ENCODE measurements at regions not wholly inside any gene's neighbourhood (a gene's known extent, or its start where the extent isn't known, plus 50 kb on each side); places are given as distances from the start of the nearest gene placed in this dataset.

DNA sequence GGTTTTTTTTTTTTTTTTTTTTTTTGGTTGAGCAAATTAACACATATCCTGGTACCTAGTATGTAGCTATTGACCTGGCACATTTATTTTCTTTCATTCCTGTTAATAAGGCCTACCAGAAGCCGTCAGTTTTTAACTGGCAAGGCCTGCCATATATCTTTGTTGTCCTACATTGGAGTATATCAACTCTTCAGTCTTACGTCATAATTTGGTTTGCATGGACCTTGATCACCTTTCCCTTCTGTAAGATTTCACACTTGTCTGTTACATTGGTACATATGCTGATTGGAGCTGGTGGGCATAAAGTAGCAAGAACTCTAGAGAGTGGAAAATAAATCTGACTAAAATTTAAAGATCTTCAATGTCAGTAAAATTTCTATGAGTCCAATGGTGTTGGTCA lies 1658.0 kb downstream of the C4orf33 start:
- DNase-seq (ENCODE audit: low read depth, low spot score) (no peak), FAIRE-seq (no peak), ATAC-seq (no peak)
- no TSS peak for BruUV-seq (replicated peaks)
- TF ChIP-seq POU2F2 (IDR thresholded peaks at IDR 0.05; ENCODE audit: borderline replicate concordance, low read depth, low read length) (no peak), CREB1 (IDR thresholded peaks at IDR 0.05; ENCODE audit: low read depth) (no peak), IRF4 (IDR thresholded peaks at IDR 0.05; ENCODE audit: low read depth, low read length) (no peak), STAT1 (conservative IDR thresholded peaks at IDR 0.05) (no peak), ASH2L (IDR thresholded peaks at IDR 0.05; ENCODE audit: borderline replicate concordance, low read depth) (no peak), BACH1 (IDR thresholded peaks at IDR 0.05; ENCODE audit: borderline replicate concordance) (no peak), NR2F1 (conservative IDR thresholded peaks at IDR 0.05) (no peak), GABPA (IDR thresholded peaks at IDR 0.05; ENCODE audit: low read depth) (no peak)
- TF ChIP-seq, protein P1, sequence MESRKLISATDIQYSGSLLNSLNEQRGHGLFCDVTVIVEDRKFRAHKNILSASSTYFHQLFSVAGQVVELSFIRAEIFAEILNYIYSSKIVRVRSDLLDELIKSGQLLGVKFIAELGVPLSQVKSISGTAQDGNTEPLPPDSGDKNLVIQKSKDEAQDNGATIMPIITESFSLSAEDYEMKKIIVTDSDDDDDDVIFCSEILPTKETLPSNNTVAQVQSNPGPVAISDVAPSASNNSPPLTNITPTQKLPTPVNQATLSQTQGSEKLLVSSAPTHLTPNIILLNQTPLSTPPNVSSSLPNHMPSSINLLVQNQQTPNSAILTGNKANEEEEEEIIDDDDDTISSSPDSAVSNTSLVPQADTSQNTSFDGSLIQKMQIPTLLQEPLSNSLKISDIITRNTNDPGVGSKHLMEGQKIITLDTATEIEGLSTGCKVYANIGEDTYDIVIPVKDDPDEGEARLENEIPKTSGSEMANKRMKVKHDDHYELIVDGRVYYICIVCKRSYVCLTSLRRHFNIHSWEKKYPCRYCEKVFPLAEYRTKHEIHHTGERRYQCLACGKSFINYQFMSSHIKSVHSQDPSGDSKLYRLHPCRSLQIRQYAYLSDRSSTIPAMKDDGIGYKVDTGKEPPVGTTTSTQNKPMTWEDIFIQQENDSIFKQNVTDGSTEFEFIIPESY (IDR thresholded peaks at IDR 0.05): no peak
- TF ChIP-seq, protein P2, sequence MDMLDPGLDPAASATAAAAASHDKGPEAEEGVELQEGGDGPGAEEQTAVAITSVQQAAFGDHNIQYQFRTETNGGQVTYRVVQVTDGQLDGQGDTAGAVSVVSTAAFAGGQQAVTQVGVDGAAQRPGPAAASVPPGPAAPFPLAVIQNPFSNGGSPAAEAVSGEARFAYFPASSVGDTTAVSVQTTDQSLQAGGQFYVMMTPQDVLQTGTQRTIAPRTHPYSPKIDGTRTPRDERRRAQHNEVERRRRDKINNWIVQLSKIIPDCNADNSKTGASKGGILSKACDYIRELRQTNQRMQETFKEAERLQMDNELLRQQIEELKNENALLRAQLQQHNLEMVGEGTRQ (IDR thresholded peaks at IDR 0.05; ENCODE audit: borderline replicate concordance, low read depth, low read length): no peak
- no peaks in the 10 kb centered on the region for H4K20me1 ChIP-seq (ENCODE audit: control insufficient read depth, insufficient read depth)
- H3K27ac ChIP-seq (ENCODE audit: control insufficient read depth, insufficient read depth): no peak overlapping the region
- RAD21 ChIA-PET (ENCODE audit: unreplicated experiment): no interaction called here
- H3K79me2 ChIP-seq (ENCODE audit: control insufficient read depth, insufficient read depth, low read length): no peaks in the 10 kb centered on the region
- in situ Hi-C loops (cut with MboI) (no loop called here), intact Hi-C loops (cut with micrococcal nuclease; ENCODE audit: unreplicated experiment) (no loop called here)
- POLR2A ChIA-PET: no interaction called here
- no peaks in the 10 kb centered on the region for H3K4me1 ChIP-seq (ENCODE audit: control insufficient read depth, insufficient read depth, low read length)
- H3K4me2 ChIP-seq (ENCODE audit: control insufficient read depth, insufficient read depth): no peak overlapping the region
- H3K9ac ChIP-seq (ENCODE audit: control insufficient read depth, insufficient read depth, low read length): no peak overlapping the region
- no peaks in the 10 kb centered on the region for H3K36me3 ChIP-seq (ENCODE audit: control insufficient read depth in 2 of 2, insufficient read depth in 2 of 2, low read length in 1 of 2)
- H3K27me3 ChIP-seq (replicated peaks in 1 of 2; ENCODE audit: control insufficient read depth in 2 of 2, insufficient read depth in 2 of 2, low read length in 1 of 2): no peaks in the 10 kb centered on the region
- no peak overlapping the region for H3K4me3 ChIP-seq
- no peak overlapping the region for H2AFZ ChIP-seq (ENCODE audit: control insufficient read depth, low read depth, low read length)
- CTCF ChIA-PET: interaction anchor here (1.0 kb wide), 1 partner anchor 555 kb away, joined by 3 read pairs; no protein-coding TSS in a partner anchor
- no peaks in the 10 kb centered on the region for H3K9me3 ChIP-seq (replicated peaks; ENCODE audit: control insufficient read depth, insufficient read depth, low read length)
- SMC1A ChIA-PET (ENCODE audit: uncharacterized antibody, unreplicated experiment): interaction anchor here (1.1 kb wide), 1 partner anchor 10 kb away, joined by 6 read pairs; no protein-coding TSS in a partner anchor
- 19% methylated on average over 2 of the region's 2 CpGs for WGBS (ENCODE audit: insufficient coverage, insufficient replicate concordance, low lambda C conversion rate, missing lambda C conversion rate)

Measured in GM12878 (cell line).